GM12878 (cell line): ENCODE measurements at regions not wholly inside any gene's neighbourhood (a gene's known extent, or its start where the extent isn't known, plus 50 kb on each side); places are given as distances from the start of the nearest gene placed in this dataset.

Source experiments
- ATAC-seq: fragments of 200-7000 bp; cut with Tn5 transposase; 3 replicates; pipeline ENCODE4 v1.9.1; 2020; ENCODE audit warnings: mild to moderate bottlenecking, moderate library complexity
- BruUV-seq: library from RNA; stranded (reverse); fragments of 400-500 nt; replicated peaks from 2 replicates; lab custom pipeline; 2021; lab: Mats Ljungman, UMichigan
- CTCF ChIA-PET: fragments of 300-600 bp; sonication (Branson Sonifier 250); formaldehyde crosslinking; extraction: SDS; loops from one replicate; lab custom pipeline; 2021; ENCODE audit warnings: inconsistent platforms; lab: Yijun Ruan, JAX
- POLR2A ChIA-PET: fragments of 350-600 bp; formaldehyde crosslinking; extraction: SDS; loops from one replicate; lab custom pipeline; 2021; ENCODE audit warnings: inconsistent platforms; lab: Charles Lee
- RAD21 ChIA-PET: fragments of 300-600 bp; sonication (Branson Sonifier 250); formaldehyde crosslinking; loops from one replicate; lab custom pipeline; 2023; ENCODE audit warnings: antibody characterized with exemption; ENCODE audit not compliant: unreplicated experiment; lab: Charles Lee
- SMC1A ChIA-PET: fragments of 300-600 bp; sonication (Branson Sonifier 250); formaldehyde crosslinking; loops from one replicate; lab custom pipeline; 2023; ENCODE audit not compliant: unreplicated experiment, uncharacterized antibody; lab: Charles Lee
- DNase-seq: peaks from one replicate; pipeline ENCODE4 v3.0.0-alpha.2; 2011; ENCODE audit warnings: low read depth, low spot score
- FAIRE-seq: peaks from 3 replicates; lab custom pipeline; 2011; peaks lifted over from hg19 to GRCh38; lab: Jason Lieb, UNC
- H2AFZ ChIP-seq: 2 replicates; pipeline ENCODE4 v1.6.0; 2011; ENCODE audit warnings: low read depth, low read length, control low read depth; ENCODE audit not compliant: control insufficient read depth
- H3K27ac ChIP-seq: 2 replicates; pipeline ENCODE4 v1.5.1; 2011; ENCODE audit warnings: control low read depth; ENCODE audit not compliant: control insufficient read depth, insufficient read depth
- H3K27me3 ChIP-seq, 2 experiments: replicated peaks in 1 of 2; 2 replicates each; pipeline versions ENCODE4 v1.6.0 to v1.6.1; 2011; ENCODE audit warnings: low read length in 1 of 2; ENCODE audit not compliant: control insufficient read depth in 2 of 2, insufficient read depth in 2 of 2
- H3K36me3 ChIP-seq, 2 experiments: 2 replicates each; pipeline ENCODE4 v1.5.1; 2011; ENCODE audit warnings: low read length in 1 of 2; ENCODE audit not compliant: control insufficient read depth in 2 of 2, insufficient read depth in 2 of 2
- H3K4me1 ChIP-seq: 2 replicates; pipeline ENCODE4 v1.6.1; 2011; ENCODE audit warnings: mild to moderate bottlenecking, low read length, moderate library complexity, mixed read lengths; ENCODE audit not compliant: control insufficient read depth, insufficient read depth
- H3K4me2 ChIP-seq: 2 replicates; pipeline ENCODE4 v1.6.0; 2011; ENCODE audit warnings: control low read depth; ENCODE audit not compliant: control insufficient read depth, insufficient read depth
- H3K4me3 ChIP-seq: fragments of 200-600 bp; sonication (generic); 2 replicates; pipeline ENCODE4 v1.5.1; 2016
- H3K79me2 ChIP-seq: 2 replicates; pipeline ENCODE4 v1.6.0; 2011; ENCODE audit warnings: low read length; ENCODE audit not compliant: control insufficient read depth, insufficient read depth
- H3K9ac ChIP-seq: 2 replicates; pipeline ENCODE4 v1.8.0; 2011; ENCODE audit warnings: low read length, control low read depth, mixed read lengths; ENCODE audit not compliant: control insufficient read depth, insufficient read depth
- H3K9me3 ChIP-seq: replicated peaks from 3 replicates; pipeline ENCODE4 v1.5.1; 2011; ENCODE audit warnings: mild to moderate bottlenecking, low read length; ENCODE audit not compliant: control insufficient read depth, insufficient read depth
- H4K20me1 ChIP-seq: 2 replicates; pipeline ENCODE4 v1.6.0; 2011; ENCODE audit not compliant: control insufficient read depth, insufficient read depth
- BCLAF1 ChIP-seq: fragments of 450-650 bp; IDR thresholded peaks from 2 replicates; pipeline ENCODE4 v1.6.1; 2017; ENCODE audit warnings: antibody characterized with exemption, mild to moderate bottlenecking, moderate library complexity
- CHD1 ChIP-seq: IDR thresholded peaks from 2 replicates; pipeline ENCODE4 v1.6.1; 2012; ENCODE audit warnings: low read depth, low read length, improper control_type of control experiment
- CHD4 ChIP-seq: fragments of 200-600 bp; sonication (generic); IDR thresholded peaks from 2 replicates; pipeline ENCODE4 v1.6.1; 2016; ENCODE audit warnings: mild to moderate bottlenecking
- ELK1 ChIP-seq: IDR thresholded peaks from 2 replicates; pipeline ENCODE4 v1.6.1; 2012; ENCODE audit warnings: low read depth, low read length, improper control_type of control experiment
- GATAD2B ChIP-seq: fragments of 450-650 bp; conservative IDR thresholded peaks from 2 replicates; pipeline ENCODE4 v1.6.1; 2017; ENCODE audit warnings: low read depth, mild to moderate bottlenecking, moderate library complexity
- IRF4 ChIP-seq: IDR thresholded peaks from 2 replicates; pipeline ENCODE4 v1.6.1; 2011; ENCODE audit warnings: low read depth, low read length
- MYB ChIP-seq: fragments of 150-350 bp; IDR thresholded peaks from 2 replicates; pipeline ENCODE4 v1.6.1; 2014; ENCODE audit warnings: mild to moderate bottlenecking, low read depth, low read length, borderline replicate concordance
- SPI1 ChIP-seq: IDR thresholded peaks from 2 replicates; pipeline ENCODE4 v1.6.1; 2011; ENCODE audit warnings: low read depth, mild to moderate bottlenecking, low read length, moderate library complexity, borderline replicate concordance; ENCODE audit not compliant: insufficient read depth
- STAT1 ChIP-seq: fragments of 450-650 bp; conservative IDR thresholded peaks from 2 replicates; pipeline ENCODE4 v1.6.1; 2014; ENCODE audit warnings: antibody characterized with exemption, mild to moderate bottlenecking
- TCF3 ChIP-seq: IDR thresholded peaks from 2 replicates; pipeline ENCODE4 v1.6.1; 2012; ENCODE audit warnings: low read depth, mild to moderate bottlenecking, low read length, borderline replicate concordance; ENCODE audit not compliant: insufficient read depth
- WGBS: methylation state at CpG from one replicate; pipeline ENCODE4 v1.1.6; 2016; ENCODE audit warnings: low lambda C conversion rate; ENCODE audit not compliant: insufficient replicate concordance, insufficient coverage; ENCODE audit errors: missing lambda C conversion rate; 5-methylcytosine and 5-hydroxymethylcytosine counted together
- in situ Hi-C: fragments of 300-500 bp; cut with MboI; formaldehyde crosslinking; loops from 9 replicates; pipeline ENCODE4 v1.14.3; 2018; ENCODE audit warnings: mixed read lengths
- intact Hi-C: fragments of 100-400 bp; cut with micrococcal nuclease; formaldehyde crosslinking; loops from one replicate; pipeline ENCODE4 v1.14.2; 2022; ENCODE audit not compliant: unreplicated experiment

- H3K4me2 ChIP-seq: no peak overlapping the region
- no peaks in the 10 kb centered on the region for H4K20me1 ChIP-seq
- 14% methylated on average over 5 of the region's 5 CpGs for WGBS
- intact Hi-C loops (no loop called here), in situ Hi-C loops (no loop called here)
- CTCF ChIA-PET: no interaction called here
- BruUV-seq: no TSS peak
- no peaks in the 10 kb centered on the region for H3K79me2 ChIP-seq
- no peaks in the 10 kb centered on the region for H3K27me3 ChIP-seq
- H3K9ac ChIP-seq: no peak overlapping the region
- H3K4me3 ChIP-seq: no peak overlapping the region
- no peaks in the 10 kb centered on the region for H3K9me3 ChIP-seq
- ATAC-seq (no peak), FAIRE-seq (no peak), DNase-seq (no peak)
- no peak overlapping the region for H3K27ac ChIP-seq
- no peaks in the 10 kb centered on the region for H3K36me3 ChIP-seq
- RAD21 ChIA-PET: no interaction called here
- TF ChIP-seq TCF3: no peak
- TF ChIP-seq SPI1: no peak
- TF ChIP-seq CHD4: no peak
- TF ChIP-seq ELK1: no peak
- no peak for TF ChIP-seq MYB
- TF ChIP-seq CHD1: no peak
- TF ChIP-seq BCLAF1: no peak
- no peak for TF ChIP-seq GATAD2B
- TF ChIP-seq STAT1: no peak
- no peak for TF ChIP-seq IRF4
- H3K4me1 ChIP-seq: no peaks in the 10 kb centered on the region
- POLR2A ChIA-PET: no interaction called here
- SMC1A ChIA-PET: no interaction called here
- H2AFZ ChIP-seq: no peak overlapping the region
Observed at GRCh38 chr9:101796044-101796443, 57.6 kb upstream of the GRIN3A start.
